GM12864 (cell line): ENCODE measurements at regions not wholly inside any gene's neighbourhood (a gene's known extent, or its start where the extent isn't known, plus 50 kb on each side); places are given as distances from the start of the nearest gene placed in this dataset.

Experiments
- DNase-seq: peaks from one replicate; pipeline ENCODE4 v3.0.0-alpha.2; 2011; ENCODE audit warnings: low read depth
- H3K4me3 ChIP-seq: 2 replicates; pipeline ENCODE4 v1.5.1; 2011; ENCODE audit warnings: mild to moderate bottlenecking, low read depth, low read length, control low read depth
- CTCF ChIP-seq: IDR thresholded peaks from 2 replicates; pipeline ENCODE4 v1.5.1; 2011; ENCODE audit warnings: low read depth, mild to moderate bottlenecking, moderate library complexity, low read length, control low read depth, inconsistent platforms; ENCODE audit errors: missing control alignments

DNA sequence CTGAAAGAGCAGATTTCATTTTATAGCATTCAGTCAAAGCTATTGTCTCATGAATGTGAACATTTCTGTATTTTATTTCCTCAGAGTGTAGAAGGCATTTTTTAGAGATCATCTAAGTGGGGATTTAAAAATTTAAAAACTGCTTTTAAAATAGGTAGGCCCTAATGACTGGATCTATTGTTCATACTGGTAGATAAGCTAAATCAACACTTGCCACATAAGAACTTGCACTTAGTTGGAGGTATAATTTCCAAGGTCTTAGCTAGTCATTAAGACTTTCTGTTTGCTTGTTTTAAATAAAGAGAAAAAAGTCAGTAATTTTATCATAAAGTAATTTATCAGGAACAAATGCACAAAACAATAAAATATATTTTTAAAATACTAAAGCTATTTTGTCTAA, 75.2 kb upstream of the LMO3 start:
- H3K4me3 ChIP-seq: no peak overlapping the region
- no peak for TF ChIP-seq CTCF
- DNase-seq: no peak

DNA sequence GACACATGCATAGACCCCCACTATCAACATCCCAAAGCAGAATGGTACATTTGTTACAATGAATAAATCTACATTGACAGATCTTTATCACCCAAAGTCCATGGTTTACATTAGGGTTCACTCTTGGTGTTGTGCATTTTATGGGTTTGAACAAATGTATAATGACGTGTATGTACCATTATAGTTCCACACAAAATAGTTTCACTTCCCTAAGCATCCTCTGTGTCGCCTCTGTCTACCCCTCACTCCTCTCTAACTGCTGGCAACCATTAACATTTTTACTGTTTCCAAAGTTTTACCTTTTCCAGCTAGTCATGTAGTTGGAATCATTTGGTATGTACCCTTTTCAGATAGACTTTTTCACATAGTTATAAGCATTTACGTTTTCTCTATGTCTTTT, 69.5 kb upstream of the LMO3 start:
- DNase-seq: no peak
- no peak for TF ChIP-seq CTCF
- no peak overlapping the region for H3K4me3 ChIP-seq

DNA sequence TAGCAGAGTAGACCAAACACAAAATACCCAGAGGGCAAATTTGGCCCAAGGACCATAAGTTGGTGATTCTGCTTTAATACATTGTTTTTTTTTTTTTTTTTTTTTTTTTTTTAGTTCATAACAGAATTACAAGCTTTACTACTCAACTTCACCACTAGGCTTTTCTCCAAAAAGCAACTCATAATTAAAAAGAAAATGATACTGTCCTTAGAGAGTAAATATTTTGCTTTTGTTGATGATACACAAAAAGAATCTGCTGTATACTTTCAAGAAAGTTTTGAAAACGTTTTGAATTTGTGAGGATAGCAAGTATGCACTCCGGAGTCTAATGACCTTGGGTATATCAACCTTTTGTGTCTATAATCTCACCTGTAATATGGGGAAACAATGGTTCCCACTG, 68.9 kb upstream of the LMO3 start:
- no peak overlapping the region for H3K4me3 ChIP-seq
- no peak for DNase-seq
- no peak for TF ChIP-seq CTCF

- TF ChIP-seq CTCF: no peak
- DNase-seq: no peak
These were observed 64.6 kb upstream of the LMO3 start for GRCh38 chr12:16670456-16671050.

GRCh38 chr12:16669756-16670155, 63.8 kb upstream of the LMO3 start:
- no peak for DNase-seq
- no peak for TF ChIP-seq CTCF
- H3K4me3 ChIP-seq: no peak overlapping the region

More at GRCh38 chr12:16670456-16671050, 64.6 kb upstream of the LMO3 start:
- H3K4me3 ChIP-seq: no peak overlapping the region

GRCh38 chr12:16668198-16668597, 62.2 kb upstream of the LMO3 start:
- H3K4me3 ChIP-seq: no peak overlapping the region
- TF ChIP-seq CTCF: no peak
- DNase-seq: no peak

GRCh38 chr12:16658699-16659098, 52.7 kb upstream of the LMO3 start:
- no peak overlapping the region for H3K4me3 ChIP-seq
- DNase-seq: no peak
- no peak for TF ChIP-seq CTCF
